SH-SY5Y (cell line): ENCODE measurements at regions not wholly inside any gene's neighbourhood (a gene's known extent, or its start where the extent isn't known, plus 50 kb on each side); places are given as distances from the start of the nearest gene placed in this dataset.

ENCODE experiments used
- GATA2 ChIP-seq: IDR thresholded peaks from 2 replicates; pipeline ENCODE4 v1.6.1; 2011; ENCODE audit warnings: mild to moderate bottlenecking, low read depth, low read length
- GATA3 ChIP-seq: IDR thresholded peaks from 2 replicates; pipeline ENCODE4 v1.6.1; 2011; ENCODE audit warnings: low read depth, mild to moderate bottlenecking, low read length, moderate library complexity

- TF ChIP-seq GATA3: no peak
- no peak for TF ChIP-seq GATA2
Observed at GRCh38 chr6:67888886-67889681, 746.0 kb upstream of the ADGRB3 start.
